Left lung (tissue), 4 donors: ENCODE measurements at regions not wholly inside any gene's neighbourhood (a gene's known extent, or its start where the extent isn't known, plus 50 kb on each side); places are given as distances from the start of the nearest gene placed in this dataset.
"Not testable (repeated sequence)": the region's sequence is repeated elsewhere in the genome, so short reads cannot be mapped to it uniquely, and the experiment has no call there.

Experiments used
- ATAC-seq: fragments of 200-7000 bp; cut with Tn5 transposase; one replicate; pipeline ENCODE4 v1.9.1; 2020; ENCODE audit warnings: moderate library complexity
- DNase-seq, 4 donors: peaks; one replicate each; pipeline ENCODE4 v3.0.0-alpha.2; 2013 to 2020
- H3K27ac ChIP-seq, 2 donors: fragments of 200-600 bp; sonication (generic) in 1 of 2; one replicate each; pipeline versions ENCODE4 v1.5.0 to v1.8.0; 2020 to 2021
- H3K27me3 ChIP-seq, 2 donors: fragments of 200-600 bp; sonication (generic) in 1 of 2; one replicate each; pipeline versions ENCODE4 v1.5.0 to v1.8.0; 2020 to 2021
- H3K36me3 ChIP-seq, 2 donors: fragments of 200-600 bp; sonication (generic) in 1 of 2; one replicate each; pipeline versions ENCODE4 v1.5.0 to v1.8.0; 2020 to 2021
- H3K4me1 ChIP-seq, 2 donors: fragments of 200-600 bp; one replicate each; pipeline ENCODE4 v1.8.0; 2021
- H3K4me3 ChIP-seq, 2 donors: fragments of 200-600 bp; sonication (generic) in 1 of 2; one replicate each; pipeline versions ENCODE4 v1.5.0 to v1.8.0; 2020 to 2021; ENCODE audit warnings: mild to moderate bottlenecking in 1 of 2
- H3K9me3 ChIP-seq, 2 donors: fragments of 200-600 bp; sonication (generic) in 1 of 2; one replicate each; pipeline versions ENCODE4 v1.5.0 to v1.8.0; 2020 to 2021
- intact Hi-C, 2 donors: fragments of 100-400 bp; cut with DNase I; formaldehyde crosslinking; loops; one replicate each; pipeline versions ENCODE4 v1.11.2 to v1.14.2; 2022
- TF ChIP-seq, protein P1 (sequence below), 2 donors: fragments of 200-600 bp; sonication (generic) in 1 of 2; IDR thresholded peaks; one replicate each; pipeline versions ENCODE4 v1.5.0 to v1.8.0; 2021; ENCODE audit warnings: antibody characterized with exemption in 2 of 2
- donor health status: DM: no; HTN: yes; CAD: no.
- donor health status: DM: no; HTN: no; CAD: no.

DNA sequence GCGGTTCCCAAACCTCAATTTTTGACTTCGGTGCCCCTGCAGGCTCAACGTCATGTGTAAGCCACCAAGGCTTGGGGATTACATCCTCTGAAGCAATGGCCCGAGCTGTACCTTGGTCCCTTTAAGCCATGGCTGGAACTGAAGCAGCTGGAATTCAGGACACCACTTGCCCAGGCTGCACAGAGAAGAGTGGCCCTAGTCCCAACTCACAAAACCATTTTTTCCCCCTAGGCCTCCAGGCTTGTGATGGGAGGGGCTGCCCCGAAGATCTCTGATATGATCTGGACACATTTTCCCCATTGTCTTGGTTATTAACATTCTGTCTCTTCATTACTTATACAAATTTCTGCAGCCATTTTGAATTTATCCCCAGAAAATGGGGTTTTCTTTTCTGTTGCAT, 233.3 kb upstream of the ADGRL4 start:
- no peak overlapping the region for H3K27ac ChIP-seq
- H3K36me3 ChIP-seq = no peaks in the 10 kb centered on the region
- no peak overlapping the region for H3K4me3 ChIP-seq
- intact Hi-C loops = no loop called here
- no peaks in the 10 kb centered on the region for H3K4me1 ChIP-seq
- H3K27me3 ChIP-seq = no peaks in the 10 kb centered on the region
- DNase-seq (no peak), ATAC-seq (no peak)
- peaks cover 0 to 22% of the 10 kb centered on the region in 2 donors for H3K9me3 ChIP-seq
- TF ChIP-seq, protein P1, sequence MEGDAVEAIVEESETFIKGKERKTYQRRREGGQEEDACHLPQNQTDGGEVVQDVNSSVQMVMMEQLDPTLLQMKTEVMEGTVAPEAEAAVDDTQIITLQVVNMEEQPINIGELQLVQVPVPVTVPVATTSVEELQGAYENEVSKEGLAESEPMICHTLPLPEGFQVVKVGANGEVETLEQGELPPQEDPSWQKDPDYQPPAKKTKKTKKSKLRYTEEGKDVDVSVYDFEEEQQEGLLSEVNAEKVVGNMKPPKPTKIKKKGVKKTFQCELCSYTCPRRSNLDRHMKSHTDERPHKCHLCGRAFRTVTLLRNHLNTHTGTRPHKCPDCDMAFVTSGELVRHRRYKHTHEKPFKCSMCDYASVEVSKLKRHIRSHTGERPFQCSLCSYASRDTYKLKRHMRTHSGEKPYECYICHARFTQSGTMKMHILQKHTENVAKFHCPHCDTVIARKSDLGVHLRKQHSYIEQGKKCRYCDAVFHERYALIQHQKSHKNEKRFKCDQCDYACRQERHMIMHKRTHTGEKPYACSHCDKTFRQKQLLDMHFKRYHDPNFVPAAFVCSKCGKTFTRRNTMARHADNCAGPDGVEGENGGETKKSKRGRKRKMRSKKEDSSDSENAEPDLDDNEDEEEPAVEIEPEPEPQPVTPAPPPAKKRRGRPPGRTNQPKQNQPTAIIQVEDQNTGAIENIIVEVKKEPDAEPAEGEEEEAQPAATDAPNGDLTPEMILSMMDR (IDR thresholded peaks at IDR 0.05) = no peak

DNA sequence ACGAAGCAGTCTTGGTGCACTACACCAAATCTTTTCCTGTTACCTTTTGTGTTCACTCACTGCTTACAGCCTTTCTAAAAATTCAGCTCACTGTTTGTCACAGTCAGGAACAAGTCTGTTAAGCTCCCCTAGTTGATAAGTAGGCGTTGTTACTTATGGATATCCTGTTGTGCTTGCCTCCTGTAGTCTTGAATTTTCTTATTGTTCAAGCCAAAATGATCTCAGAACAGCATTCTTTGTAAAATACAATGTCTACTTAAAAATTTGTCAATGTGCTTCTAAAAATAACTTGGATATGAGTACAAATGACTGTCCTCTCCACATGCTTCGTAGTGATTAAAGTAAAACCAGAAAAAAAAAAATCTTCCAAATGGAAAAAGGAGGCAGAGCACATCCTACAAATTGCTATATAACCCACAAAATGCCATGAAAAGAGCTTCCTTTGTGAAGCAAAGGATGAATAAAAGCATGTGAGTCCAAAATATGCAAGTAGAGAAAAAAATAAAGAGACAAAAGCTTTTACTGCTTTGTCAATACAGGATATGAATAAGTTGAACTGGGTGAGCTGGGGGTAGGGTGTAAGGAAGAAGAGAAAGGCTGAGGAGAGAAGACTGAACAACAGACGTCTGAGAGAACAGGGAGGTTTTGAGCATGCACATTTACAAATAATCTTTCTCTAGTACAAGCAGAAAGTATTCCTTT, 228.9 kb upstream of the ADGRL4 start:
- Histone ChIP-seq H3K4me3 (no peak overlapping the region), H3K27me3 (no peaks in the 10 kb centered on the region), H3K4me1 (no peaks in the 10 kb centered on the region), H3K27ac (no peak overlapping the region), H3K36me3 (no peaks in the 10 kb centered on the region), H3K9me3 (peaks cover 0 to 20% of the 10 kb centered on the region in 2 donors)
- DNase-seq = no peak
- TF ChIP-seq, protein P1 (IDR thresholded peaks at IDR 0.05) = no peak
- ATAC-seq = no peak
- intact Hi-C loops = no loop called here

DNA sequence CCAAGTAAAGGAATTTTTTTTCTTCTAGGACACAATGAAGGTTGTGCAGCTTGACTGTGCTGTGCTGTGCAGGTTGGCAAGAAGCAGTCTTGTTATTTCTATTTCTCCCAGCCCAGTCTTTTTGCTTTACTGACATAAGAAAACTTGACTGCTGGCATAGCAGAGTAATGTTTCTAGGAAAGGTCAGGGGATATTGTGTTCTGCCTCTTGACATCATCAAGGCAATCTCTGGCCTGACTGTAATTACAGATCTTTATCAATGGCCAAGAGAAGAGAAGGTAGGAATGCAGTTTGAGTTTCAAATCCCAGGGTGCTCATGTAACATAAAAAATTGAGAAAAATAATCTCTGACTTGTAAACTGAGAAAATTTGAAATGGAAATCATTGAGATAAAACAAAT, 226.3 kb upstream of the ADGRL4 start:
- intact Hi-C loops = no loop called here
- Histone ChIP-seq H3K36me3 (no peaks in the 10 kb centered on the region), H3K27me3 (no peaks in the 10 kb centered on the region), H3K4me1 (no peaks in the 10 kb centered on the region), H3K4me3 (no peak overlapping the region), H3K9me3 (peaks cover 0 to 13% of the 10 kb centered on the region in 2 donors), H3K27ac (no peak overlapping the region)
- TF ChIP-seq, protein P1 (IDR thresholded peaks at IDR 0.05) = no peak
- no peak for ATAC-seq
- no peak for DNase-seq

GRCh38 chr1:79230751-79231150, 224.2 kb upstream of the ADGRL4 start:
- ATAC-seq, DNase-seq, H3K27me3 ChIP-seq, H3K4me1 ChIP-seq, H3K27ac ChIP-seq, H3K4me3 ChIP-seq, H3K36me3 ChIP-seq, intact Hi-C loops: not testable (repeated sequence)
- peaks cover 0 to 12% of the 10 kb centered on the region in 2 donors for H3K9me3 ChIP-seq

DNA sequence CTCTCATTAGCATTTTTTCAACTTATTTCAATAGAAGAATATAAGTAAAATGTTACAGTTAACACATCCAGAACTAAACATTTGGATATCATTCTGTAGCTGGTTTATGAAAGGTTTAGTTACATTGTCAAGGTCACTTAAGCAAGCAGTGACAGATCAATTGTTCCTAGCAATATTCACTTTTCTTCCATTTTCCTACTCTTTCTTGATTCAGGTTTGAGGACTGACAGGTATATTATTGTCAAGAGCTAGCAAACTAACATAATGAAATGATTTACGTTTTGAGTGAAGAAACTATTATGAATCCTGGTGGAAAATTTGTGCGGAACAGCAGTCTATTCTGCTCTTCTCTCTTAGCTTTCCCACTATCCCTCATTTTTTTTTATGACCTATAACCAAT, 220.4 kb upstream of the ADGRL4 start:
- no peaks in the 10 kb centered on the region for H3K4me1 ChIP-seq
- intact Hi-C loops = no loop called here
- no peaks in the 10 kb centered on the region for H3K27me3 ChIP-seq
- no peak for DNase-seq
- peaks cover 0 to 12% of the 10 kb centered on the region in 2 donors for H3K9me3 ChIP-seq
- no peak overlapping the region for H3K4me3 ChIP-seq
- no peak for ATAC-seq
- TF ChIP-seq, protein P1 (IDR thresholded peaks at IDR 0.05) = no peak
- no peak overlapping the region for H3K27ac ChIP-seq
- no peaks in the 10 kb centered on the region for H3K36me3 ChIP-seq

- Histone ChIP-seq H3K27ac (no peak overlapping the region), H3K27me3 (no peaks in the 10 kb centered on the region), H3K9me3 (peaks cover 0 to 23% of the 10 kb centered on the region in 2 donors), H3K4me3 (no peak overlapping the region), H3K4me1 (no peaks in the 10 kb centered on the region), H3K36me3 (no peaks in the 10 kb centered on the region)
- DNase-seq = no peak
- intact Hi-C loops = no loop called here
- no peak for ATAC-seq
- TF ChIP-seq, protein P1 (IDR thresholded peaks at IDR 0.05) = no peak
These were observed 218.0 kb upstream of the ADGRL4 start for GRCh38 chr1:79224537-79224936.
